ENCODE measurements at regions not wholly inside any gene's neighbourhood (a gene's known extent, or its start where the extent isn't known, plus 50 kb on each side); places are given as distances from the start of the nearest gene placed in this dataset.

GRCh38 chr11:70493891-70494290 lies 95.6 kb downstream of the CTTN start:
- TF ChIP-seq FOXA1 (IDR thresholded peaks at IDR 0.05) (no peak), ARNT (IDR thresholded peaks at IDR 0.05) (no peak), CTBP1 (IDR thresholded peaks at IDR 0.05; ENCODE audit: borderline replicate concordance) (no peak), BHLHE40 (IDR thresholded peaks at IDR 0.05; ENCODE audit: borderline replicate concordance) (no peak), ZNF384 (IDR thresholded peaks at IDR 0.05) (no peak), SUZ12 (IDR thresholded peaks at IDR 0.05) (no peak), L3MBTL2 (conservative IDR thresholded peaks at IDR 0.05) (no peak), SP1 (IDR thresholded peaks at IDR 0.05) (no peak), ELF4 (IDR thresholded peaks at IDR 0.05) (no peak), PKNOX1 (IDR thresholded peaks at IDR 0.05) (no peak), HDGF (IDR thresholded peaks at IDR 0.05; ENCODE audit: borderline replicate concordance) (no peak), TARDBP (IDR thresholded peaks at IDR 0.05) (no peak)

Data from HEK293T (cell line).